ENCODE measurements at regions not wholly inside any gene's neighbourhood (a gene's known extent, or its start where the extent isn't known, plus 50 kb on each side); places are given as distances from the start of the nearest gene placed in this dataset.

DNA sequence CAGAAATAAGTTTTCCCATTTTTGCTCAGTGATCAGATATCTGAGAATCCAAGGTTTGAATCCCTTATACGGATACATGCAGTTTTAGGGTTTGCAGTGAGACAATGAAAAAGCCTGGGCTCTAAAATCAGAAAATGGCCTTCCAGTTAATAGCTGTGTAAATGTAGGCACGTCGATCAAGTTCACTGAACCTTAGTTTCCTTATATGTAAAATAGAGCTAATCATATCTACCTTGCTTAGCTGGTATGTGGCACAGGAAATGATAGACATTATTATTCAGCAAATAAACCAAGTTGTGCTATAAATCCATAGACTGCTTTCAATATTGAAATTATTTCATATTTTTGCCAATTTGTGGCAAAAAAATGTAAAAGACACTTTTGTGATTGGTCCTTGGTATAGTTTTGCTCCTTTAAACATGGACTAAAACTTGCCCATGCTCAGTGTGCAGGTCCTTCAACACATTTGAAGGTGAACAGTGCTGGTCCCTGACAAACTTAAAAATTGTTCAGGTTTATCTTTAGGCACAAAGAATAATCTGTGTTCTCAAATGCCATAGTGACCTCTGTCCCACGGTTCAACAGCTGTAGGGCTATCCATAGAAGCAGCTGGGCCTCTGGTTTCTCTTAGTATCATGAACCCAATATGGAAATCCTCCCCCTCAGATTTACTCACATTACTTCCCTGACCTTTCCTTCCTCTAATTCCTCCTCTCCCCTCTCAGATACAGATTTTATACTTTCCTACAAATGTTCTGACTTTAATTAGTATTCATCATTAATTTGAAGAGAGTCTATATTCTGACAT lies 51.0 kb downstream of the CCDC54 start:
- DNase-seq (ENCODE audit: low read depth) = no peak

DNA sequence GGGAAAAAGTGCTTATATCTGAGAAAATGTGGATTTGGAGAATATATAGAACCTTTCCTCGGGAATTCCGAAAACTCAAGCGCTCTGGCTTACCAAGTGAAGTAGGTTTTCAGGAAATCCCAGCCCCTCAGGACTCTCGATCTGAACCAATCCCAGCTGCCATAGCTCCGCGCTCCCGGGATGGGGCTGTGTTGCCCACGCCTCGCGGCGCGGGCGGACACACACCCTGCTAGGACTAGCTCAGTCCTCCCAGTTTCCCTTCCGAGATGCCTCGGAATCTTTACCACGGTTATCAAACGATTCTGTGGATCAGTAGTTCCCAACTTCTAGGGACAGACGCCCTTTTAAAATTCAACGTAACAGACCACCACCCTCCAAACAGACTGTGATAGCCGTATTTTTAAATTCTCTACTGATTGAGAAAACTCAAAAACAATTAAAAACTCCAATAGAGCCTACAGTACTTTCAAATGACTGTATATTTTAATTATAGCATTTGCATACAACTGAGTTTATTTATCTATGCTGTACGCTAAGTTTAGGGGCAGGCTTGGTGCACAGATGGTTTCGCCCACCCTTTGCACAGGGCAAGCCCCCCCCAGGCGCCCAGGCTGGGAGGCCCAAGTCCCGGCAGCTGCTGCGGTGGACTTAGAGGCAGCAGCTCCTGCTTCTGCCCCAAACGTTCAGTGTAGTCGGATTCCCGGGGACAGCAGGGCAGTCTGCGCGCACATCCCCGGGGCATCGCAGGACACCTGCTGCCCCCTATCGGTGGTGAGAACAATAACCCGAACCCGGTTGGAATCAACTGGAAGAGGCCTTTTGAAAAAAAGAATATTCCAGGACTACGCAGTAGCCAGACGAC lies 52.3 kb downstream of the CCDC54 start:
- DNase-seq (ENCODE audit: low read depth) = peak; percentile 35

DNA sequence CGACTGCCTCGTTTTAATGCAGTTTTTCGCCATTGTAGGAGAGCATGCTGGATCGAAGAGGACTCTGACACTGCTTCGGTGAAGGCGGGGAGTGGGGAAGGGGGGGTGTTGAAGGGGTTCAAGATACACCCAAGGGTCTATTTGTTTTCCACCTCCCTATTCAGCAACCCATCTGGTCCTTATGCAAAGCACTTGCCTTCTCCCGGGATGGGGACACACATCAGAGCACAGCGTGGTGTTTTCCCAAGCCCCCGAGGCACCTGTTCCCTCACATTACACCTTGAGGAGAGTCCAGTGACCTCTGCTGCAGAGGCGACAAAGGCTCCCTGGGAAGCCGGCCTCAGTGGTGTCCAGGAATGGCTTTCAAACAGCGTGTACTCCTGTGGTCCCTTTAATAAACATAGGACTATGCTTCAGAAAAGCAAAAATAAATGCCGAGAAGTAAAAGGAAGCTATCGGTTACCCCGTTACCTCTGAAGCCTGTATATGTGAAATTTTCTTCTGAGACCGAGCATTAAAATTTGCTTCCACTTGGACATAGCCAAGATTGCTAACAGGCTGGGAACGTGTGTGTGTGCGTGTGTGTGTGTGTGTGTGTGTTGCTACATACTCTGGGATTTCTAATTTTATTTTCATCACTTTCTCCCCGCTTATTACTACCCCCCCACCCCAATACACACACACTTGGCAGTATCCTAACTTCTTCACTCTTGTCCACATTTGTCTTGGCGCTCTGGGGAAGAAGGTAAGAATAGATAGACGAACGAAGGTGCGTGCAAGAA lies 53.2 kb downstream of the CCDC54 start:
- no peak for DNase-seq (ENCODE audit: low read depth)

DNA sequence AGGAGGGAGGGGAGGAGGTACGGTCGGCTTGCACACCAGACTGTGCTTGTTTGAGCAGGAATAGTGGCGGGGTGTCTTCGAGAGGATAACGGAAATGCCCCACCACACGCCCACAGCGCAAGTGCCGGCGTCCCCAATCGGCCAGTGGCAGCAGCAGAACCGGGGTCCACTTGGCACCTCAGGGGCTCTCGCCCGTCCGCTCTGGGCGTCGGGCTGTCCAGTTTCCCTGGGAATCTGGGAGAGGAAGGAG lies 53.7 kb downstream of the CCDC54 start:
- DNase-seq (ENCODE audit: low read depth) = no peak

DNA sequence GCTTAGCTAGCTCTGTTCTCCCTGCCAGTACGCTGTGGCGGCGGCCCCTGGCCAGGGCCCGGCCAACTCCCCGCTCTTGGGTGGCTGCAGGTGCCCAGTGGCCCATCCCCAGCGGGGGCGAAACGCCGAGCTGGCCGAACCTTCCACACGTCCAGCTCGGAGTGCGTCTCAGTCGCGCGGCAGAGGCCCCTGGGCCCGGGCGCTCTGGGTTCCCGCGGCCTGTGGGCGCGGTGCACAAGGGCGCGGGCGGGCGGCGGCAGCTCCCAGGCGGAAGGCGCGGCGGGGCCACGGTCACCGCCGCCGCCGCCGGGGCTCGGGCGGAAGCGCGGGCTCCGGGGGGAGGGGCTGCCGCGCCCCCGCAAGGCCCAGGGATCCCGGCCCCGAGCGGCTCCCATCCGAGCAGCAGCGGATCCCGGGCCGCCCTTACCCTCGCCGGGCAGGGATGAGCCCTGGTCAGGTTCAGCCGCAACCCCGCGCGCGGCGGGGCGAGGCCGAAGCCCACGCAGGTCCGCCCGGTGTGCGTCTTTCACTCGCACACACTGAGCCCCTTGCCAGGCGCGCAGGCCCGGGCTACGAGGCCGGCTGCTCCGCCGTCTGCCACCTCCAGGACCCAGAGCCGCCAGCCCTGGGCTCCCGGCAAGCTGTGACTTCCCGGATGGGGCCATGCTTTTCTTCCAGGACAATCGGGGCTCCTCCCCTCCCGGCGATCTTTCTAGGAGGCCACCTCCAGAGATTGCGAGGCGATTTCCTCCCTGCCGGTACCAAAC lies 54.2 kb downstream of the CCDC54 start:
- peak; percentile 19 for DNase-seq (ENCODE audit: low read depth)

DNA sequence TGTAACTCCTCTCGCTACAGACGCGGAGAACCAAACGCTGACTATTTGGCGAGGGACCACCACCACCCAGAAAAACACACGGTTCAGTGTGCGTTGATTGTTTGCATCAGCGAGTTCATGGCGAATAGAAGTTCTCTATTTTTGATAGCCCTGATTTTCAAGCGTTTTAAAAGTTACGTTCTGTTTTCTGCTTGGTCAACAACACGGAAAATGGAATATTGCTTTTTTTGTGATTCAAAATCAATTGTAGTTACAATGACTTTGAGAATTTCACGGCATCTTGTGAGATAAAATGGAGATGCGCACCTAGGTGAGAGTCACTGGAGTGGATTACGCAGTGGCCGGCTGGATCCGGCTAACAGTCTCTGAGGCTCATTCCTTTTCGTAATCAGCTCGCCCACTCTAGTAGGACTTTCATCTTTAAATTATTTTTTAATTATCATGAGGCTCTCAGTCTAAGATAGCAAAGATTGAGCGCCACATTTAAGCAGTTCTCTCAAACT lies 54.8 kb downstream of the CCDC54 start:
- DNase-seq (ENCODE audit: low read depth) = no peak

DNA sequence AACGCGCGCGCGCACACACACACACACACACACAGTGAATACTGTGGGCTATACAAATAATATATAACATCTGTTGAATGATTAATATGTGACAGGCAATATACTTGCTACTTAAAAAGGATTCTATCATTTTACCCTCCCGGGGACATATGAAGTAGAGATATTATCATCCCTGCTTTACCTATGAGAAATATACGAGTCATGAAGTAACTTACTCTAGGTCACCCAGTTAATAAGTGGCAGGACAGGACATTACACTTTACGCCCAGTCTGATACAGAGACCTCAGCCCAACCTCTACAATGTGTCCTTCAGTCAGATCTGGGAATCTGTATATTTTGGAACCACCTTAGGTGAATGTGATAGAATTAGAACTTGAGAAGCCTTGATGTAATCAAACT lies 55.4 kb downstream of the CCDC54 start:
- no peak for DNase-seq (ENCODE audit: low read depth)

DNA sequence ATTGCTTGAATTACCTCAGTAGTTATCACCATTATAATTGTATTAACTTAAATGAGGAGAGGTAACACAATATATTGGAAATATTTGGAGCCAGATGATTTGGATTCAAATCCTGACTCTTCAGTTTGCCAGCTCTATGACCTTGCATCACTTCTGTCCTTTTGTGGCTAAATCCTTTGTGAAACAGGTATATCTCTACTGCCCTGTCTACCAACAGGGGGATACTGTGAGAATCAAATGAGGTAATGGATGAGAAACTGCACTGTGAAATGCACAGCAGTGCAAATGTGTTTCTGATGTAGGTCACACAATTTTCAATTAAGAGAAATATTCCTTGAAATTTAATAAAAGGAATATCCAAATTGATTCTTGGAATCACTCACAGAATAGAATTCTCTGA lies 58.8 kb downstream of the CCDC54 start:
- DNase-seq (ENCODE audit: low read depth) = no peak

DNA sequence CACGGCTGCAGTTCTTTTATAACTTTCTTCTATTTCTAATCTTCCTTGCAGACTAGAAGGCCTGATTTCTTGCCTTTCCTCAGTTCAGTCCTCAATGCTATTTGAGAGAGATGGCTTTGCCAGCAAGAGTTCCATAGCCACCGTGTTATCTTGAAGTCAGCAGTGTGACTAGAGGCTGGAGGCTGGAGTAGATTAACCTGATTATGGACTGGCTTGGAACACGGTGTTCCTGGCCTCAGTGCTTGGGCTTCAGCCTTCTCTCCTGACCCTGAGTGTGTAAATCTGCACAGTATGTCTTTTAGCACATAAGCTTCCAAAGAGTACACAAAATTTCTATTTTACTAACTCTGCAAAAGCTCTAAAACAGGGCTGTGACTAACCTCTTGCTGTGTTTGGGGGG lies 61.4 kb downstream of the CCDC54 start:
- no peak for DNase-seq (ENCODE audit: low read depth)

DNA sequence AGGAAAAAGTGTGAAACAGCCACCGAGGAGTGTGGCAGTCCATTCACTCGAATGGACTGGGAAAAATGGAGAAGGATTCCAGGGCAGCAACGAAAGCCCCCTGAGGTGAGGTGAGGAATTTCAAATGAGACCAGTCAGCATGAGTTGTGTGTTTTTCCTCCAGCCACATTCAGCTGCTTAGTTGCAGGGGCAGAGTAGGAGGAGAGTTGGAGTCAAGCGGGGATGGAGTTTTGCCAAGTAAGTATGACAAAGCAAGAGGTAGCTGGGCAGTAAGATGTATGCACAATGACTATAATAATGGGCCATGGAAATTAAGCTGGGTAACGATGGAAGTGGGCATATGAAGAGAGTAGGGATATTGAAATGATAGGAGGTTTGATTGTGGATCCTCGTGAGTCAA lies 64.4 kb downstream of the CCDC54 start:
- no peak for DNase-seq (ENCODE audit: low read depth)

DNA sequence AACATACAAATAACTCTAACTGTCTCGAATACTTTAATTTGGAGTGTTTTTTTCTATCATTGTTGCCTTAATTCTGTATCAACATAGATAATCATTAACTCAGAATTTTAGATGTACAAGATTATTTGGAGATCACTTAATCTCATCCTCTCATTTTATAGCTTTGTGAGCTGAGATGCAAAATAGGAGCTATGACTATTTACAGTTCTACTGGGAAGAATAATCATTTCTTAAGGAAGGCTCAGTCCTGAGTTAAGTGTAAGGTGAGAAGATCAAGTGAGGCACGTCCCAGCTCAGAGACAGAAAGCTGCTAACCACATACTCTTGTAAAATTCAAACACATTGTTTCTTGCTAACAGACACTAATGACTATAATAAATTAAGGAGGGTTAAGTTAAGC lies 66.2 kb downstream of the CCDC54 start:
- no peak for DNase-seq (ENCODE audit: low read depth)

DNA sequence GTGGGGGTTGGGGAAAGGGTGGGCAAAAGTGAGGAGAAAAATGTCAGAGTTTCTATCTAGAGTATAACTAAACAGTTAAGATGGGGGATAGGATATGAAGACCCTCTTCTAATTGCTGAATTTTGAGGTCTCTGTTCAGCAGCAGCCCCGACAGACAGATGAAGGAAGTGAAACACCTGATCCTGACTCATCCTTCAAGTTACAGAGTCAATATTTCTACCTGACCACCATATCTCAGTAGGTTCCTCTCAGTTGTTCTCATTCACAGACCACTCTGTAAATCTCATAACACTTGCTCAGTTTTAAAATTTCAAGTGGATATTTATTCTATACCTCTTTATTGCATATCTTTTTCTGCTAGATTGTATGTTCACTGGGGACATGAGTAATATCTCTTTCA lies 69.5 kb downstream of the CCDC54 start:
- no peak for DNase-seq (ENCODE audit: low read depth)

DNA sequence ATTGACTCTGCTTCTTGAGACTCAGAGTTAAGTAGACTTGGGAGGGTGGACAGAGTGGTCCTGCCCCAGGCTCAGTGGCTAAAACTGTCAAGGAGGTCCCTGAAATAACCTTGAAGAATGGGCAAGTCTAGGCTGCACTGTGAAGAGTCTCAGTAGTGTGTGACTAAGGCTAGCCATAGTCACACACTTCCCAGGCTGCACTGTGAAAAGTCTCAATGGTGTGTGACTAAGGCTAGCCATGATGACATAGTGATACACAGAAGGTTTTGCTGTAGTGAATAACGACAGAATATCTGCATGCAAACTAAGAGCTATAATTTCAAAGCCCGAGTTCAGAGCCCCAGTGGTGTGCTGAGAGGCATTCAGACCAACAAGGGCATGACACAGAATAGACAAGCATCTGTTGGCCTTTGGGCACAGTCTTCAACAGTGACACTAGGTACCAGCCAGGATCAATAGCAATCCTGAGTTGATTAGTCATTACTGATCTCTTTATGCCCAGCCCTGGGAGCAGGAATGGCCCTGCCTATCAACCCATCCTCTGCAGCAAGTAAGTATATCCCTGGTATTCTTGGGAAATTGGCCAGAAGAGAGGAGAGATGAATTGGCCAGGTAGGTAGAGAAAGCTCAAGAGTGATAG lies 72.4 kb upstream of the BBX start:
- DNase-seq (ENCODE audit: low read depth) = no peak

DNA sequence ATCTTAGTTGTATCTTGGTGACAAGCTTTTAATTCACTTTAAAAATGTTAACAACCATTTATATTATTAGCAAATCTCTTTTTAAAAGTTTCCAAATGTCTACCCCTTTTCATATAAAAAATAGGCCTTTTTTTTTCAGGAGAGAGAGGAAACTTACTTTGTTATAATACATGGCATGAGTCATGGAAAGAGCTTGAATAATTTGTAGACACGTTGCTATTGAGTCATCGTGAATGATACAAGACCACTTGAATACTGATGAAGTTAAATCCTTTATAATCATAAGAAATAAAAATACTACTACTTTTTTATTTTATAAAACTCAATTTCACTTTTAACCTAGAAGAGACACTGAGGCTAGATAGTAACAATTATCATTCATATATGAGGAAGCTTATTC lies 70.3 kb upstream of the BBX start:
- DNase-seq (ENCODE audit: low read depth) = no peak

DNA sequence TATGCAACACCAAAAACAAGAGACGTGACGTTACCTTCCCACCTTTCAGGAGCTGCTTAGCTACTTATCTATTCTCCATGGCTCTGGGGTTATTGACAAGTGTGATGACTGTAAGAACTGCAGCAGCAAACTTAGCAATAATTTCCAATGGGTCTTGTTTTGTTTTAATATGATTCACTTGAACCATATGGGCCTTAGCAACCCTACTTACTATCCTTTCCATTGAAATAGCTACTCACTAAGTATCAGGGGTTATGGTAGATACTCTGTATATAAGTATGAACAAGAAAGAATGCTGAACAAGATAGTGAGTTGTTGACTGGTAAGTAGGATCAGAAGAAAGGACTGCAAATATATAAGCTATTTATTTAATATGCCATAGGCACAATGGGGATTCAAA lies 69.3 kb upstream of the BBX start:
- no peak for DNase-seq (ENCODE audit: low read depth)

DNA sequence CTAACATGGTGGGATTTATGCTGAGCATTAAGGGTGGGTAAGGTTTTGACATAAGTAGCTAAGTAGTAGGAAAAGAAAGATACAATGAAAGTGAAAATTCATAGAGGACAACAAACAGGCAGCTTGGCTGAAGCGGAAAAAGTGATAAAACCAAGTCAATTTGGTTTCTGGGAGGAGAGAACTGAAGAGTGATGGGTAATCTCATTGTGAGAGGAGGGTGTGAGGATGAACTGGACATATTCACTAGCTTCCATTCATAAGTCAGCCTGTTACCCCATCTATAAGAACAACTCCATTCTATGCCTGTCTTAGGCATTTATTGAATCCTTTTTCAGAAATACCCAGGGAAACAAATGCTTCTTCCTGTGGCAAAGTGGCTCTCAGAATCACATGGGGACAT lies 67.1 kb upstream of the BBX start:
- no peak for DNase-seq (ENCODE audit: low read depth)

DNA sequence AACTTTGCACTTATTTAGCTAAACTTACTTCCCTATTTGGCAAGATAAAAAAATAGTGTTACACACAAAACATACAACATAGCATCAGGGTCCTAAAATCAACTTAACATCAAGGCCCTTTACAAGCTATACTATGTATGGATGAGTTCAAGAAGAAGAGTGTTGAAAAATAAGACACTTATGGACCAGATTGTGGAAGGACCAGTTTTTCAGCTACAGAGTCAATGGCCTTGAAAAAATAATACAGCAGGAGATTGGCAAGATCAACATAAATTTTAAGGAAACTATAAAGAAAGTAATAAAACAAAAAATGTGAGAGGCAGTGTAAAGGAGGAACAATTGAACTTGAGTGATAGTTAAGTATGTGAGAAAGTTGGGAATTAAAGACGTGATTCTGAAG lies 66.3 kb upstream of the BBX start:
- DNase-seq (ENCODE audit: low read depth) = no peak

DNA sequence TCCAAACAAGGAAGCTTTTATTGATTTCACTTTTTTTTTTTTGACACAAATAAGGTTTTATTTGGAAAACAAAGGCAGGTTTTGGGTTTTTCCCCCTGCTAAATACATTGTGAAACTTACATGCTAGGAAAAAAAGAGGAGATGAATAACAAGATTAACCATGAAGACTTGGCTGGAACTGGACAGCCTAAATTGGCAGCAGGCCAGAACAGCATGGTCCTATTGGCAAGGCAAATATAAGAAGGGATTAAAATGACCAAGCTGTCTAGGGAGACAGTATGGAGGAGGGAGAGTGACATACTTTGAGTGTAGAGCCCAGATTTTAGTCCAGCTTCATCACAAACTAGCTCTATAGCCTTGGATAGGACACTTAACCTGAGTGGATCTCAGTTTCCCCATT lies 63.9 kb upstream of the BBX start:
- DNase-seq (ENCODE audit: low read depth) = no peak

DNA sequence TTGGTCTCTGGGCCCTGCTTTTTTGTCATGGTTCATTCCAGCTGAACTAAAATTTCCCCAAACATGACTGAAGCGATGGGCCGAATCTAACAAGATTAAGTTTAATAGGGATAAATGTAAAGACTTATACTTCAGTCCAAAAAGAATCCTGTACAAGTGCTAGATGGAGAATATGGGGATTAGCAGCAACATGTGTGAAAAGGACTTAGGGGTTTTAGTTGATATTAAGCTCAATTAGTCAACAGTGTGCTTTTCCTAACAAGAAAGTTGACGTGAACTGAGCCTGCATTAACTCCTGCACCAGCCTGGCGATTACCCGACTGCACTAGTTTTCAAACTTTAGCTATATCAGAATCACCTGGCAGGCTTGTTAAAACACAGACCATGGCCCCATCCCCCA lies 61.0 kb upstream of the BBX start:
- DNase-seq (ENCODE audit: low read depth) = no peak

DNA sequence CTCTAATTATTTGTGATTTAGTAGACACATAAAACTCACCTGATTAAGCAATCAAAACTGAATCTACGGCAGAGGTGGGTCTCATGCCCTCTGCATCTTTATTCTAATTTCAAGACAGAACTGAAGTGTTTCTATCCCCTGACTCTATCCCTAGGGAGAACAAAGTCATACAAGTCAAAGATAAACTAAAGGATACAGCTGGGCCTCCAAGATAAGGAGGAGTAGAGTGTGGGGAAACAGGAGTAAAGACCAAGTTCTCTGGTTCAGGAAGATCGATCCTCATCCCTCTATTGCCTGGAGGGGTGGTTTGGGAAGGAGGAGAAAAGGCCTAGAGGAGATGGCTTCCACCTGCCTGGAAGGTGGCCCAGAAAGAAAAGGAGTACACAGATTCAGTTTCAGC lies 58.7 kb upstream of the BBX start:
- no peak for DNase-seq (ENCODE audit: low read depth)

DNA sequence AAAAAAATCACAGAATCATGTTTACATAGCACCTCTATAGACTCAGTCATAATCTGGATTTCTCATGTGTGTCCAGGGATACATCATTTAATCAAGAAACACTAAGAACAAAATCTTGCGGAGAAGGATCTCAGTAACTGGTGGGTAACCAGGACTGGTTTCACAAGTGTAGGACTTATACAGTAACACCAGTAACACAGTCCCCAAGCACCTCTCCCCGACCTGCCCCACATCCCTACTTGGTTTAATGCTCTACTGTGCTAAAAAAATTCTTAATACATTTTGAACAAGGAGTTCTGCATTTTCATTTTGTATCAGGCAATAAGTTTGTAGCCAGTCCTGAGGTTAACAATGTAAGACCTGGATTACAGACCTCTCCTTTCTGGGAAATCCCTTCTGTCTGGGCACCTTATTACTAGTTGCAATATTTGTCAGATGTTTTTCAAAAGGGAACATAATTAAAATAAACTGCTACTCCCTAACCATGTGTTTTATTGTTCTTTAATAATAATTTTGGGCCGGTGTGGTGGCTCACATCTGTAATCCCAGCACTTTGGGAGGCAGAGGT lies 57.6 kb upstream of the BBX start:
- no peak for DNase-seq (ENCODE audit: low read depth)

Data from activated T-helper 9 cell treated with anti-CD3 and anti-CD28 coated beads, Interleukin-2, amount 50 U/mL, for 16 hours (primary cell).